ENCODE measurements at regions not wholly inside any gene's neighbourhood (a gene's known extent, or its start where the extent isn't known, plus 50 kb on each side); places are given as distances from the start of the nearest gene placed in this dataset.
"Not testable (repeated sequence)": the region's sequence is repeated elsewhere in the genome, so short reads cannot be mapped to it uniquely, and the experiment has no call there.

- Mint-ChIP-seq H3K4me1 (no peaks in the 10 kb centered on the region), H3K36me3 (ENCODE audit: low read depth) (no peaks in the 10 kb centered on the region), H3K9me3 (peaks cover 7% of the 10 kb centered on the region), H3K27ac (no peak overlapping the region), H3K27me3 (ENCODE audit: low read depth) (no peaks in the 10 kb centered on the region), H3K4me3 (no peak overlapping the region)
- TF ChIP-seq CTCF (IDR thresholded peaks at IDR 0.05; ENCODE audit: unreplicated experiment in 3 of 3): no peak
These were observed 288.2 kb downstream of the CEP170 start for GRCh38 chr1:242966892-242967291.

GRCh38 chr1:242959397-242959796 is 295.7 kb downstream of the CEP170 start:
- H3K27me3 Mint-ChIP-seq (ENCODE audit: low read depth); H3K27ac Mint-ChIP-seq; H3K4me1 Mint-ChIP-seq; H3K4me3 Mint-ChIP-seq; H3K36me3 Mint-ChIP-seq (ENCODE audit: low read depth); H3K9me3 Mint-ChIP-seq: not testable (repeated sequence)

- H3K4me3 Mint-ChIP-seq; H3K4me1 Mint-ChIP-seq; H3K9me3 Mint-ChIP-seq; H3K27ac Mint-ChIP-seq; H3K27me3 Mint-ChIP-seq (ENCODE audit: low read depth); H3K36me3 Mint-ChIP-seq (ENCODE audit: low read depth): not testable (repeated sequence)
These were observed 300.1 kb downstream of the CEP170 start for GRCh38 chr1:242954945-242955344.

- Mint-ChIP-seq H3K4me3 (no peak overlapping the region), H3K4me1 (no peaks in the 10 kb centered on the region), H3K36me3 (ENCODE audit: low read depth) (no peaks in the 10 kb centered on the region), H3K27ac (no peak overlapping the region), H3K27me3 (ENCODE audit: low read depth) (peaks cover 10% of the 10 kb centered on the region), H3K9me3 (peaks cover 6% of the 10 kb centered on the region)
- TF ChIP-seq CTCF (IDR thresholded peaks at IDR 0.05; ENCODE audit: unreplicated experiment in 3 of 3): no peak
These were observed 308.9 kb downstream of the CEP170 start for GRCh38 chr1:242946206-242946605.

GRCh38 chr1:242936725-242937124 is 318.4 kb downstream of the CEP170 start:
- peaks cover 22% of the 10 kb centered on the region for H3K27me3 Mint-ChIP-seq (ENCODE audit: low read depth)
- H3K27ac Mint-ChIP-seq; H3K4me3 Mint-ChIP-seq; H3K36me3 Mint-ChIP-seq (ENCODE audit: low read depth); H3K9me3 Mint-ChIP-seq; H3K4me1 Mint-ChIP-seq: not testable (repeated sequence)

GRCh38 chr1:242924717-242925116 is 330.4 kb downstream of the CEP170 start:
- Mint-ChIP-seq H3K4me1 (peaks cover 22% of the 10 kb centered on the region), H3K27ac (peak overlapping the region; percentile 92 to 95 (median 94)), H3K4me3 (peak overlapping the region in 2 of 3 experiments; percentile 13 to 22)
- H3K9me3 Mint-ChIP-seq; H3K36me3 Mint-ChIP-seq (ENCODE audit: low read depth); H3K27me3 Mint-ChIP-seq (ENCODE audit: low read depth): not testable (repeated sequence)

GRCh38 chr1:242923603-242924002 is 331.5 kb downstream of the CEP170 start:
- not testable (repeated sequence) for H3K9me3 Mint-ChIP-seq; H3K36me3 Mint-ChIP-seq (ENCODE audit: low read depth); H3K27me3 Mint-ChIP-seq (ENCODE audit: low read depth)
- H3K27ac Mint-ChIP-seq: peak overlapping the region; percentile 77 to 94 (median 80)
- H3K4me1 Mint-ChIP-seq: peaks cover 22% of the 10 kb centered on the region
- peak overlapping the region in 1 of 3 experiments; percentile 26 for H3K4me3 Mint-ChIP-seq

- not testable (repeated sequence) for H3K36me3 Mint-ChIP-seq (ENCODE audit: low read depth); H3K27me3 Mint-ChIP-seq (ENCODE audit: low read depth); H3K27ac Mint-ChIP-seq; H3K4me1 Mint-ChIP-seq; H3K4me3 Mint-ChIP-seq; H3K9me3 Mint-ChIP-seq
These were observed 340.4 kb downstream of the CEP170 start for GRCh38 chr1:242914729-242915128.

- H3K36me3 Mint-ChIP-seq (ENCODE audit: low read depth): not testable (repeated sequence)
These were observed 342.2 kb downstream of the CEP170 start for GRCh38 chr1:242912855-242913254.

GRCh38 chr1:242900558-242900957 is 354.5 kb downstream of the CEP170 start:
- H3K27ac Mint-ChIP-seq: peak overlapping the region in 2 of 3 experiments; percentile 47 to 67
- H3K9me3 Mint-ChIP-seq; H3K36me3 Mint-ChIP-seq (ENCODE audit: low read depth); H3K27me3 Mint-ChIP-seq (ENCODE audit: low read depth); H3K4me1 Mint-ChIP-seq; H3K4me3 Mint-ChIP-seq: not testable (repeated sequence)

More at GRCh38 chr1:242912855-242913254, 342.2 kb downstream of the CEP170 start:
- not testable (repeated sequence) for H3K27ac Mint-ChIP-seq; H3K9me3 Mint-ChIP-seq; H3K4me1 Mint-ChIP-seq; H3K4me3 Mint-ChIP-seq; H3K27me3 Mint-ChIP-seq (ENCODE audit: low read depth)

Data from nephron (organoid).